HG03565 (cell line): ENCODE measurements at regions not wholly inside any gene's neighbourhood (a gene's known extent, or its start where the extent isn't known, plus 50 kb on each side); places are given as distances from the start of the nearest gene placed in this dataset.
"Not testable (repeated sequence)": the region's sequence is repeated elsewhere in the genome, so short reads cannot be mapped to it uniquely, and the experiment has no call there.

Experiments used
- ATAC-seq: cut with Tn5 transposase; IDR thresholded peaks from one replicate; pipeline ENCODE4 v1.9.1; 2021; ENCODE audit warnings: mild to moderate bottlenecking, moderate library complexity; ENCODE audit not compliant: unreplicated experiment

DNA sequence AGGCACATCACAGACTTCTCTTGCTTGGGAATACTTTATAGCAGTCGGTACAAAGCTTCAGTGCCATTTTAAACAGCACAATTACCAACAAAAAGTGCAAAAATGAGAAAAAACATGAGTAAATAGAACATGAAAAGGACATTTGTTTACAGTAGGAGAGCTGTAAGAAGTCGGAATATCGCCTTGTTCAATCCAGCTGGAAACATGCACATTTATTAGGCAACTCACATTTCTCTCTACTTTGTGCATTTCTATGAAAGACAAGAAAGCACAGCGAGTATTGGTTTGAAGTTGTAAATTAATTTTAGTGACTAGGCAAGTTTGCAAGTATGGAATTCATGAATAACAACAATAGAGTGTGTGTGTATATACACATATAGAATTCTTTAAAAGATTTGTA lies 484.7 kb downstream of the DACH1 start:
- ATAC-seq: no peak

DNA sequence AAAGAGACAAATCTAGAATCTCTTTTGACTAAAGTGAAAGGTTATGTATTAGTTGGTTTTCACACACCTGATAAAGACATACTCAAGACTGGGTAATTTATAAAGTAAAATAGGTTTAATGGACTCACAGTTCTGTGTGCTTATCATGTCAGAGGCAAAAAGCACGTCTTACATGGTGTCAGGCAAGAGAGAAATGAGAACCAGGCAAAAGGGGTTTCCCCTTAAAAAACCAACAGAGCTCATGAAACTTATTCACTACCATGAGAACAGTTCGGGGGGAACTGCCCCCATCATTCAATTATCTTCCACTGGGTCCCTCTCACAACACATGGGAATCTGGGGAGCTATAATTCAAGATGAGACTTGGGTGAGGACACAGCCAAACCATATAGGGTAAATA lies 486.8 kb downstream of the DACH1 start:
- no peak for ATAC-seq

DNA sequence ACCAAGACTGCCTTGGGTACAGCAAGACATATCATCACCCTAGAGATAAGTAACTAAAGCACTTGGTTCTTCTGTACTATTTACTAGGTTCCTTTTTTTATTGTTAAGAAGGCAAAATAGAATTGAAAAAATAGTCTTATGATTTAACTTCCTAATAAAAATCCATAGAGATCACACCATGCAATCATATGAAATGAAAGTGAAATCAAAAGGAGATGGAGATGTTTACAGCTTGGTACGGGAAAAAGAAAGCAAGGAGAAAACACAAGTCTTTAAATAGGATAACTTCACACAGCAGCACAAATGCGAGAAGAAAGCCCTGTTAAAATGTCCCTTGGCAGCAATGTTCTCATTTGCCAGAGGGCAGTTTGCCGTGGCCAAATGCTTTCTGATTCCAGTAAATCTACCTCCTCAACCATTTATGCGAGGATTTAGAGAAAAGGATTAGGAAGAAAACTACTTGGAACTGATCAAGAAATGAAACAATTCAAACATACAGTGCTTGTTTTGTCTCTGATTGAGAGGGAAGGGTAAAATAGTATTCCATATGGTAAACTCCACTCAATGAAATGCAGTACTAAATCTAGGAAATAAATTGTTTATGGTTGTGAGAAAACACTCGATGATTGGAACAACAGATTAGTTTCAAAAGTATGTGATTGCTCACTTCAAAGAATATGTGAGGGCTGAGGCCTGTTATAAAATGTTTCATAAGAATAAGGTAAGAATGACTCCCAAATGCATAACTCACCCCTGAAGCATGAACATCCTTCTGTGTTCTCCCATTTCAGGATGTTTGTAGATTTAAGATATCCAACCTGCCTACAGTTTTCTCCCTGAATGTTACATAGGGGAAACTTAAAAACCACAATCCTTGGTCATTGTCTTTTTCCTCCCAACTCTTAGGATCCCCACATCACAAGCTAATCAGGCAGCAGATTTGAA lies 487.8 kb downstream of the DACH1 start:
- no peak for ATAC-seq

DNA sequence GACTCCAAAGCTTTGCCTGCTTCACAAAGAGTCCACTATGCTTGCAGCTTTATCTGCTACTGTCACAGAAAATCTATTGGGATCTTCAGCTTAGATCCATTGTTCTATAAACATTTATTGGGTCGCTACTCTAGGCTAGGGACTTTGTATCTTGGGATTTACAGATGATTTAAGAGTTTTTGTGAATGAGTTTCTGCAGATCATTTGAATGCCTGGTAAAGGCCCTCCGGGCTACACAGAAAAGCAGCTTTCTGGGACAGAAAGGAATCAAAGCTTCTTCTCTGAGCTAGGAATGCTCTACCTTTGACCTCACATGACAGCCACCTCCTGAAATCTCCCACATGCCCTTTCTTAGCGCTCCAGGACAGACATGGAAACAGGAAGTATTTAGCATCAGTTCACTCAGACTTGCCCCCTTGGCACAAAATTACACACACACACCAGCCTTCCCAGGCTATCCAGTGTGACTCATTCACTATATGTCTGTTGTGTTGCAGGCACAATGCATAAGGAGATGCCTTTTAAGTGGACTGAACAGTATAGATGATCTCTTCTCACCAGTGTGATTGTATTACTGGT lies 492.4 kb downstream of the DACH1 start:
- ATAC-seq: no peak

DNA sequence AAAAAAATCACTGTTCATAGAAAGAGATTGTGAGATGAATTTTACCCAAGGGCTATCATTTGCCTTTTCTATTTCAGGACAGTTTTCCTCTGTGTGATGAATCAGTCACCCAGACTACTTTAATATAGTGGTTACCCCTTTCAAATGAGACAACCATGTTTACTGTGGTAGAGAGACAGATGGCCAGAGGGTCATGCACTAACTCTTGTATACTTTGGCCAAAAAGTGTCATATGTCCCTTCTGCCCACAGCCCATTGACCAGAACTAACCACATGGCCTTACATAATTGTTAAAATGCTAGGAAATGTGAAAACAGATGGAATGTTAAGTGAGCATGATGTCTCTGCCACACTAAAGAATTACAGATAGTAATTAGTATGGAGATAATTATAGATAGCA lies 498.7 kb downstream of the DACH1 start:
- no peak for ATAC-seq

DNA sequence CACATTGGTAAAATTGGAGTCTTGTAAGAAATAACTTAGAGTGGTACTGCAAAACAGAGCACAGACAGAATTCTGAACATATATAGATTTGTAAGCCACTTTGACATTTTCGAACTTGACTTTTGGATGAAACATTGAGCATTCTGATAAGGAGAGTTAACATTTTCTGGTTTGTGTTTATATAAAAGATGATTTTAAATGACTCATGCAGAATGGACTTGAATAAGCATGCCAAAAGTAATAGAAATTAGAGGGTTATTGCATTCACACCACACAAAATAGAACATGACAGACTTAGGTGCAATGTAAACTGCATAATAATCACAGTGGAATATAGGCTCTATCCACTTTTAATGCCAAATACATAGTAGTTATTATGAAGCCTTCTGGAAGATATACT lies 507.0 kb downstream of the DACH1 start:
- ATAC-seq: no peak

DNA sequence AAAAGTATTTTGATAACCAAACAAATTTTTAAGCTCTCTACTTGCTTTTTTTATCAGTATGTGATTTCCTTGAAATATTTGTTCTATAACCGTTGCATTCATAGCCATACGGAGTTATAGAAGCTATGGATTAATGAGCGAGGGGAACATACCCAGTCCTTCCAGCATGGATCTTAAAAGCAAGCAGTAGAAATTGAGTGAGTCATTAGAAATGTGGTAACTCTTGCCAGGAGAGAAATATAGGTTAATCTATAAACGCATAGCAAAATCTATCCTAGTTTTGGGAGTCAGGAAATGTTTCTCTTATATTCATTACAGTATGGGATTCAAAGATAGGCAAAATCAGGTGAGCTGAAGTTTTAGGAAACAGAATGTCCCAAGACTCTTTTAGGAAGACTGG lies 507.4 kb downstream of the DACH1 start:
- no peak for ATAC-seq

DNA sequence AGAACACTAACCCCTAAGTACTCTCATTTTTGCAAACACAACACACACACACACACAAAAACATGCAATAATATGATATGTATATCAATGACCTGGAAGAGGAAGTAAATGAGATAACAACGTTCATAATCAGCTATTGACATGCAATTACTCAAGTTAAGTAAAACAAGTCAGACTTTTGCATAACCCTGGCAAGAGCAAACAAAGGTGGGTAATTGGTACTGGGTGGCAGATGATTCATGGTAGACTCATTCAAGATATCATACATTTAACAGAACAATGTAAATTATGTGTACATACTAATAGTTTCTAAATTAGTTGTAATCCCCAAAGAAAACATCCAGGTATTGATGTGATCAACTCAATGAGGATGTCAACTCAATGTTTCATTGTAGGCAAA lies 508.8 kb downstream of the DACH1 start:
- no peak for ATAC-seq

DNA sequence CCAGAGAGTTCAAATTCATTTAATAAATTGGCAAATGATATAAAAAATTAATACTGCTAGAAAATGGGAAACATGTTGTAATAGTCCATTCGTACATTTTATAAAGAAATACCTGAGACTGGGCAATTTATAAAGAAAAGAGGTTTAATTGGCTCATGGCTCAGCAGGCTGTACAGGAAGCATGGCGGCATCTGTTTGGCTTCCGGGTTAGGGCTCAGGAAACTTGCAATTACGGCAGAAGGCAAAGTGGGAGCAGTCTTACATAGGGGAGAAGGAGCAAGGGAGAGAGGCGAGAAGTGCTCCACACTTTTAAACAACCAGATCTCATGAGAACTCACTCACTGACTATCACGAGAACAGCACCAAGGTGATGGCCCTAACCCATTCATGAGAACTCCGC lies 512.0 kb downstream of the DACH1 start:
- ATAC-seq: no peak

DNA sequence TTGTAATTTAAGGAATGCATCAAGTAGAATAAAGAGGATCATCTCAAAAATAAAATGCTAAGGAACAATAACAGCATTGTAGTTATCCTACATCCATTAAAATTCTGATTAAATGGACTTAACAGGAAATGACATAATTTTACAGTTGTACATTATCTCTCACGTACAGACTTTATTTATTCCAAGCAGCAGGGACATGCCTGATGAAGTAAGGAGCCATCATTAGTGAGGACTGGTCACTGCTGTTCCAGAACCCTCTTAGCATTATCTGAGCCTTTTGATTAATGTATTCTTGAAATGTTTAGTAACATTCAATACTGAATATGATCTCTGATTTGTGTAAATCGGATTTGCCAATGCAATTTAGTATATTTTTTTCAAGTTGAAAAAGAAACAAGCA lies 516.1 kb downstream of the DACH1 start:
- no peak for ATAC-seq

DNA sequence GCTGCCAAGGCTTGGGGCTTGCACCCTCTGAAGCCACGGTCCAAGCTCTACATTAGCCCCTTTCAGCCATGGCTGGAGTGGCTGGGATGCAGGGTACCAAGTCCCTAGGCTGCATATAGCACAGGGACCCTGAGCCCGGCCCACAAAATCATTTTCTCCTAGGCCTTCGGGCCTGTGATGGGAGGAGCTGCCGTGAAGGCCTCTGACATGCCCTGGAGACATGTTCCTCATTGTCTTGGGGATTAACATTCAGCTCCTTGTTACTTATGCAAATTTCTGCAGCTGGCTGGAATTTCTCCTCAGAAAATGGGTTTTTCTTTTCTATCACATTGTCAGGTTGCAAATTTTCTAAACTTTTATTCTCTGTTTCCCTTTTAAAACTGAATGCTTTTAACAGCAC lies 521.1 kb downstream of the DACH1 start:
- not testable (repeated sequence) for ATAC-seq

DNA sequence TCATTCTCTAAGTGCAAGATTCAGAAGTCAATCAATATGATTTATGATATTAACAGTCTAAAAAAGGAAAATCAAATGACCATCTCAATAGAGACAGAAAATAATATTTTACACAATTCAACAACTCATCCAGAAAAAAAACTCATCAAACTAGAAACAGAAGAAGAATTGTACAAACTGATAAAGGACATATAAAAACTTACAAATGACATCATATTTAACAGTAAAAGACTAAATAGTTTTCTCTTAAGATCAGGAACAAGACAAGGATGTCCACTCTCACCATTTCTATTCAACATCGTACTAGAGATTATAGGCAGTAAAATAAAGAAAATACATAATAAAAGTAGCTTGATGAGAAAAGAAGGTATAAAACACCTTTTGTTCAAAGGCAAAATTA lies 527.3 kb downstream of the DACH1 start:
- ATAC-seq: no peak

DNA sequence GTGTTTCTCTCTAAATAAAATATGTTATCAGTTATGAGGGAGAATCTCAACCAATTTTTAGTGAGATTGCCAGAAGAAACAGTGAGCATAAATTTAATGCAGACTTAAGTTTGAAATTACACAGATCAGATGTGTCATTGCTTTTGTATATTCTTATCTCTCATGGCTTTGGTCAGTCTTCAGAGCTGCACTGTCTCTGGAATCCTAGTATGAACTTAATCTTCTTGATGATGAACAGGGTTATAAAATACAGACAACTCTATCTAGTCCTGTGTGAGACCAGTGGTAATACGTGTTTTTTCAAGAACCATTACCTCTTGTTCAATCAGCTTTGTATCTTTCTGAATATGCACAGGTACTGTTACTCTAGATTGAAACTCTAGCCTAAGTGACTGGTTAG lies 528.0 kb downstream of the DACH1 start:
- no peak for ATAC-seq

DNA sequence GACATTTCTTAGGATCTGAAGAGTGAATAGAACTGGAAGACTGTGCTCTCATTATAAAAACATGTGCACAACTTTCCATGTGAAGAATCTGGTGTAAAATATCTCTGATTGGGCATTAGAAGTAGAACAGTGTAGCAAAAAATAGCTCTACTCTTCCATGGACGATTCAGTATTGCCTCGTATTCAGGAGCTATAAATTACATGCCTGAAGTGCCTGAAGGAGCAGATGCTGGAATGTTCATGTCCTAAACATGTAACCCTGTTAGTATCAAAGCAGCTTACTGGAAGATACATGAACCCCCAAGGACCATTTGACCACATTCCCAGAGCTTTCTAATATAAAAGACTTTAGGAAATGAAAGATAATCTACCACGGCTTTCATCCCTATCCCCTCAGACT lies 528.9 kb downstream of the DACH1 start:
- no peak for ATAC-seq

DNA sequence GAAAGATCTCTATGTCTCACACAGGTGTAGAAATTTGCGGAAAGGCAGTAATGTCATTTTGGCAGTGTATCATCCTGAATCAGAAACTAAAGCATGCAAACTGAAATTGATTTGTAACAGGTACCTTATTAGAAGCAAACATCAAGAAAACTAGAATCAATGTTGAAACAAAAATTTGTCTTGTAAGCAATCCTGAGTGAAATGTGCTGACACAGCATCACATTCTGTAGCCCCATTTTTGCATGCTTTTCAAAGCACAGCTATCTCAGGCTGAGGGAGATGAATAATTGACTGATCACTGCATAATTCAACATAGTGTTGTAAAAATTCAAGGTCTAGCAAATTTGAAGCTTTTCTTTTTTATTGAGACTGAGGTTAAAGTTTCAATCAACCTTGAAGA lies 539.7 kb downstream of the DACH1 start:
- no peak for ATAC-seq

DNA sequence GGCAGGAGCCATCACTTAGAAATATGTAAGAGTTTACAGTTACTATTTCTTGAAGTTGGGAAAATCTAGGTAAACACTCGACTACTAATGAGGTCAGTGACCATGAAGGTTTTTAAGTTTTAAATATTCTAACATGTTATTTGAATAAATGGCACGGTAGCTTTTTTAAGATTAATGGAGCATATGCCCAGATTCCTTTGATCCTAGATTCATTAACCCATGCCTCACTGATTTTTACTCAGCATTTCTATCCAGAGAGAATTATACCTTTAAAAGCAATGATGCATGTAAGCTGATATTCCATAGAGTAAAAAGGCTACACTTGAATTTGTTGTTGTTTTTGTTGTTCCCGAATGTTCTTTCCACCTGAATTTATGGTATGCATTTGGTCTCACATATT lies 541.4 kb downstream of the DACH1 start:
- ATAC-seq: no peak

DNA sequence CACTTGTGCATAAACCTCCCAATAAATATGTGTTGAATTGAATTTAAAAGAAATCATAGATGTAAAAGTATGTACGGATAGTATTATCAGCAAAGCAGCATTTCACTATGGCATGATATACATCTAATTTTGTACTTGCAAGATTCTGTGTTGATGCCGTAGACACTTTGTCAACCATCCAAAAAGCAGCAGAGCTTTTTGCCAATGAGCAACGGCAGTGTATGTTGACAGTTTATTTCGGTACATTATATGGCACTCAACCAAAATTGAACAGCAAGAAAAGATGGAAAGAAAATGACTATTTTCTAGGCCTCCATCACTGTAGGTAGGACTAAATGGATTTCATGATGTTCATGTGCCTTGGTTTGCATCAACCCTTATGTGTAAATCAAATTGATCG lies 543.7 kb downstream of the DACH1 start:
- no peak for ATAC-seq

DNA sequence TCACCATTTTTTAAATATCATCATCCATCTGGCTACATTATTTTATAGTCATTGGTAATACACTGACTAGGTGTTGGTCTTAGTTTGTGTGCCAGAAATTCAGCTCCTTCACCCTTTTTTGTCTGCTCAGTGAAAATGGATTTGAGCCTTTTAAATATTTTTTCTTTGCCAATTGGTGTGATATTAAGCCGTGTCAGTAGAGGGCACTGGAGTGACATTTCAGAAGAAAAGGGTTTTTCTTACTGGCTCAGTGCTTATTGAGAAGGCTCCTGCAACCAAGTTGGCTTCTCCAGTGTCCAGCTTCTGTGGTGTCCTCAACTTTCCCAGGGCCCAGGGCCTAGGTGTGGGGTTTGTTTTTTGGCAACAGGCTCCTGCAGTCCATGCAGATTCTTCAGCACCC lies 546.6 kb downstream of the DACH1 start:
- ATAC-seq: peak; percentile 42

DNA sequence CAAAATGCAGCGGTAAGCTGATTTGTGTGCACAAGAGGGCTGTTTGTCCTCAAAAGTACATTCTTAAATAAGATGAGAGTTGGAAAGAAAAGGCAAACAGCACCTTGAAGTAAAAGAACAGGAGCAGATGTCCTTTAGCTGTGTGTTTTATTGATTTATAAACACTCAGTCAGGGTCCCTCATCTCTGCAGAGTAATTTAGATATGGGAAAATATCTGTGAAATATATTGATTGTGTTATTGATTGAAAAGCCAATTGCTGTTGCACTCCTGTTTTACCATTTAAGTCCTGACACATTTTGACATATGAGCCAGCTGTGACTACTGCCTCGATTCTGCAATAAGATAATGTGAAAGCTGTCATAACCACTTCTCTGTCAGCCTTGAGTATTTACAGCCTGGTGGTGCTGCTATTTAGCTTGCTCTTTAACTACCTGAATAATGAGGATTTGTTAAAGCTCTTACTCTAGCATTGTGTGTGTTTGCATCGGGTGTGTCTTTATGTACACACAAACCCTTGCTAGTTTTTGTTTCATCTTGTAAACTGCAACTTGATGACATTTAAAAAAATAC lies 550.1 kb downstream of the DACH1 start:
- ATAC-seq: no peak

DNA sequence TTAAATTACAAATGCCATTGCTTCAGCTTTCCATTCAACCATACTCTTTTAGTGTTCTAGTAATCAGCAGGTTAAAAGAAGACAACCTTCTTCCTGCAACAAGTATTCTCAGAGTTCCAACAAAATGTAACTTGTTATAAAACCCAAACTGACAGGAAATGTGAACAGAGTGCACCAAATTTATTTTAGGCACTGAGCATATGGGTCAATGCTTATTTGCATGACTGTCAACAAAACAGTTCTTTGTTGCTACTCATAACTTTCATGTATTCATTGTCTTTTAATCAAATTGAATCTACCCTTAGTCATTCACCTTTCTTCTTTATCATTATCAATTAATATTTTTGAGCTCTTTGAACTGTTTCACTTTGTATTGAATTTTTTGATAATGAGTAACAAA lies 554.1 kb downstream of the DACH1 start:
- no peak for ATAC-seq

DNA sequence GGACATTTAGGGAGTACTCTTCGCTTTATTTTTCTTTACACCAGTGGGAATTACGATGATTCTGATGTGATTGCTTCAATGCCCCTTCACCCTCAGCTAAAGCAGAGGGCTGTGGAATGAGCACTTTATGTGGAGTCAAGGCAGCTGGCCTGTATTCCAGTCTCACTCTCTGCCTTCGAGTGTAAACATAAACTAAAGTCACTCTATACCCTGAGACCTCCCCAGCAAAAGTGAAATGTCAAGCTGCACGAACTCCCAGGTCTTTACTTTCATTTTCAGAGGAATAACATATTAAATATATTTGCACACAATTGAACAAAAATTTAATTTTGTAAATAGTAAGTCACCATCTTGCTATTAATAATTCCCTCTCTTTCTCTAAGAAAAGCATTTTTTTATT lies 557.1 kb downstream of the DACH1 start:
- no peak for ATAC-seq

DNA sequence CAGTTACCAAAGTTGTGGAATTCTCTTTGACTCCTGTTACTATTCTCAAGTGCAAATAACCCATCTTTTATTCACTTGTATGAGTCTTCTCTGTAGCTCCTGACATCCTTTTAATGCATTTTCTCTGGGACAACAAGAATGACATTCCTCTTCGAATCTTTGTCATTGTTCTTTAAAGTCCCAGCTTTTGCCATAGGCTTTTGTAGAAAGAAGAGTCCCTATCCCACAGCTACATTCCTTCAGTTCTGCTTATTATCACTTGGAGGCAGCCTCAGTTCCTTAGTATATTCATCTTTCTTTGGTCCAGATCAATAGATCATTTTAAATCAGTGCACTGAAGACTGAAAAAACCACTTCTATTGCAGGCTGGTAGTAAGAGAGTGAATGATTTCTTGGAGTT lies 560.2 kb downstream of the DACH1 start:
- no peak for ATAC-seq
